ENCODE measurements at regions not wholly inside any gene's neighbourhood (a gene's known extent, or its start where the extent isn't known, plus 50 kb on each side); places are given as distances from the start of the nearest gene placed in this dataset.

GRCh38 chr6:91490671-91491301 is 903.9 kb upstream of the MAP3K7 start:
- DNase-seq (ENCODE audit: low spot score in 2 of 2, unreplicated experiment in 2 of 2): no peak
- TF ChIP-seq, protein P1, sequence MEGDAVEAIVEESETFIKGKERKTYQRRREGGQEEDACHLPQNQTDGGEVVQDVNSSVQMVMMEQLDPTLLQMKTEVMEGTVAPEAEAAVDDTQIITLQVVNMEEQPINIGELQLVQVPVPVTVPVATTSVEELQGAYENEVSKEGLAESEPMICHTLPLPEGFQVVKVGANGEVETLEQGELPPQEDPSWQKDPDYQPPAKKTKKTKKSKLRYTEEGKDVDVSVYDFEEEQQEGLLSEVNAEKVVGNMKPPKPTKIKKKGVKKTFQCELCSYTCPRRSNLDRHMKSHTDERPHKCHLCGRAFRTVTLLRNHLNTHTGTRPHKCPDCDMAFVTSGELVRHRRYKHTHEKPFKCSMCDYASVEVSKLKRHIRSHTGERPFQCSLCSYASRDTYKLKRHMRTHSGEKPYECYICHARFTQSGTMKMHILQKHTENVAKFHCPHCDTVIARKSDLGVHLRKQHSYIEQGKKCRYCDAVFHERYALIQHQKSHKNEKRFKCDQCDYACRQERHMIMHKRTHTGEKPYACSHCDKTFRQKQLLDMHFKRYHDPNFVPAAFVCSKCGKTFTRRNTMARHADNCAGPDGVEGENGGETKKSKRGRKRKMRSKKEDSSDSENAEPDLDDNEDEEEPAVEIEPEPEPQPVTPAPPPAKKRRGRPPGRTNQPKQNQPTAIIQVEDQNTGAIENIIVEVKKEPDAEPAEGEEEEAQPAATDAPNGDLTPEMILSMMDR (IDR thresholded peaks at IDR 0.05; ENCODE audit: unreplicated experiment): no peak
- Mint-ChIP-seq H3K36me3 (no peaks in the 10 kb centered on the region), H3K4me1 (no peaks in the 10 kb centered on the region), H3K9me3 (no peaks in the 10 kb centered on the region), H3K27me3 (ENCODE audit: low read depth) (peaks cover 2% of the 10 kb centered on the region), H3K4me3 (no peak overlapping the region), H3K27ac (no peak overlapping the region)

- H3K27me3 Mint-ChIP-seq (ENCODE audit: low read depth): peaks cover 2% of the 10 kb centered on the region
- H3K4me3 Mint-ChIP-seq: no peak overlapping the region
- no peaks in the 10 kb centered on the region for H3K9me3 Mint-ChIP-seq
- H3K27ac Mint-ChIP-seq: no peak overlapping the region
- TF ChIP-seq, protein P1 (IDR thresholded peaks at IDR 0.05; ENCODE audit: unreplicated experiment): no peak
- peaks cover 2% of the 10 kb centered on the region for H3K4me1 Mint-ChIP-seq
- H3K36me3 Mint-ChIP-seq: no peaks in the 10 kb centered on the region
- no peak for DNase-seq (ENCODE audit: low spot score in 2 of 2, unreplicated experiment in 2 of 2)
Measured at GRCh38 chr6:91487696-91488392, 901.0 kb upstream of the MAP3K7 start.

DNA sequence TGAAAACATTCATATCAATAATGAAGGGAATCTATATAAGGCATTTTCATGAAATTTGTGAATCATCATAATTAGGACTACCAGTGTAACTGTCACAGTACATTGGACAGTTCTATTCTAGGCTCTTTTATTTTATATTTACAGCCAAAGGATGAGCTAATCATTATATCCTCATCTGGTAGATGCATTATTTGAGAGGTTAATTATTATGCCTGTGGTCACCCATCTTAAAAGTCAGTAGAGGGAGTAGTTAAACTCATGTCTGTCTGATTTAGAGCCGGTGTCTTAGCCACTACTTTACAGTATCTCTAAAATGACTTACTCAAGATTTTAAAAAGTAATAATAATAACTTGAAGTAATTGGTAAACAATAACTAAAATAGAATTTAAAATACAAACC is 899.3 kb upstream of the MAP3K7 start:
- H3K4me3 Mint-ChIP-seq: no peak overlapping the region
- H3K27me3 Mint-ChIP-seq (ENCODE audit: low read depth): peaks cover 2% of the 10 kb centered on the region
- H3K9me3 Mint-ChIP-seq: no peaks in the 10 kb centered on the region
- H3K36me3 Mint-ChIP-seq: no peaks in the 10 kb centered on the region
- no peak overlapping the region for H3K27ac Mint-ChIP-seq
- TF ChIP-seq, protein P1 (IDR thresholded peaks at IDR 0.05; ENCODE audit: unreplicated experiment): no peak
- H3K4me1 Mint-ChIP-seq: peaks cover 6% of the 10 kb centered on the region
- no peak for DNase-seq (ENCODE audit: low spot score in 2 of 2, unreplicated experiment in 2 of 2)

DNA sequence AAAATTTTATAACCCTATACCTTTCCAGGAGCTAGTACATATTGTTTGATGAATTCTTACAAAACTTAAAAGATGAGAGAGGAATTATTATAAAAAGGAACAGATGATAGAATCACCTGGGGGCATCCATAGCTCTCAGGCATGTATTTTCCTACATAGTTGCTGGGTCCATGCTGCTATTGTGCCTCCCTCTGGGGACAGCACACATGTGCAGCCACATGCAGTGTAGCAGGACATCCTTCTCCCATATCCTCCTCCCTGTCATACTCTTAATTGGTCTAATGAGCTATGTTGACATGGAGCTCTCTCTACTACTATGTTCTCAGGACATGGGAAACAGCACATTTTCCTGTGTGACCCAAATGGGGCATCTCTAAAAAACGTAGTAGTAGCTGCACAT is 898.2 kb upstream of the MAP3K7 start:
- peaks cover 6% of the 10 kb centered on the region for H3K4me1 Mint-ChIP-seq
- peaks cover 2% of the 10 kb centered on the region for H3K27me3 Mint-ChIP-seq (ENCODE audit: low read depth)
- H3K36me3 Mint-ChIP-seq: no peaks in the 10 kb centered on the region
- TF ChIP-seq, protein P1 (IDR thresholded peaks at IDR 0.05; ENCODE audit: unreplicated experiment): no peak
- no peaks in the 10 kb centered on the region for H3K9me3 Mint-ChIP-seq
- H3K4me3 Mint-ChIP-seq: no peak overlapping the region
- DNase-seq (ENCODE audit: low spot score in 2 of 2, unreplicated experiment in 2 of 2): no peak
- no peak overlapping the region for H3K27ac Mint-ChIP-seq

DNA sequence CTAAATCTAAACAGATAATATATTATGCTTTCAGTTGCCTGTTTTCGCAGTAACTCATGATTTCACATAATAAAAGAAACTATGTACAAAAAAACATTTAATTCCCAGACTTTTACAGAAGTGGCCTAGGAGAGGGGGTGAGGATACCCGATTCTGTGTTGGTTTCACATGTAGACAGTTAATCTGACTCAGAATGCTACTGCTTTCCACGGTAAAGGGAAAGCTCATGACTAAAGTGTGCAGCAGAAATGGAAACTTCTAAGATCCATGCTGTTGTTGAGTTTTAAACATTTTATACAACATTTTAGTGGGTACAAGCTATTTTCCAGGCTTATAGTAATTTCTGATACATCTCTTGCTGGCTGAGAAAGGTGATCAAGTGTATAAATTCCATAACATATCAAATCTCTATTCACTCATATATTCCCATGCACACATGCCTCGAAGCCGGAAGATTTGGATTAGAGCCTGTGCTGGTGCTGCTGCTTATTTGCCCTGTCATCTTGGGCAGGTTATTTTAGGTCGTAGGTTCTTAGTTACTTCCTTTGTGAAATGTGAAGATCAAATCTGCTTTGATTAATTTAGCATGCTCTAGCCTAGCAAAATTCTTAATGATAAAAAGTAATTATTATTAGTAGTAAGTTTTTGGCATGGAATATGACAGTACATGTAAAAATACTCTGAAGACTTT is 896.7 kb upstream of the MAP3K7 start:
- TF ChIP-seq, protein P1 (IDR thresholded peaks at IDR 0.05; ENCODE audit: unreplicated experiment): no peak
- no peak overlapping the region for H3K27ac Mint-ChIP-seq
- H3K27me3 Mint-ChIP-seq (ENCODE audit: low read depth): peaks cover 2% of the 10 kb centered on the region
- no peak for DNase-seq (ENCODE audit: low spot score in 2 of 2, unreplicated experiment in 2 of 2)
- H3K4me3 Mint-ChIP-seq: no peak overlapping the region
- H3K9me3 Mint-ChIP-seq: no peaks in the 10 kb centered on the region
- no peaks in the 10 kb centered on the region for H3K36me3 Mint-ChIP-seq
- H3K4me1 Mint-ChIP-seq: peaks cover 6% of the 10 kb centered on the region
